Uterus (tissue), 3 donors: ENCODE measurements at regions not wholly inside any gene's neighbourhood (a gene's known extent, or its start where the extent isn't known, plus 50 kb on each side); places are given as distances from the start of the nearest gene placed in this dataset.
"Not testable (repeated sequence)": the region's sequence is repeated elsewhere in the genome, so short reads cannot be mapped to it uniquely, and the experiment has no call there.

ENCODE experiments used
- DNase-seq, 2 donors: peaks; one replicate each; pipeline ENCODE4 v3.0.0-alpha.2; 2019 to 2020
- H3K27ac ChIP-seq, 2 donors: fragments of 200-600 bp; sonication (generic); 1 replicate in 1 of 2; 2 replicates in 1 of 2; pipeline ENCODE4 v1.5.1; 2016 to 2018
- H3K27me3 ChIP-seq, 2 donors: fragments of 200-600 bp; sonication (generic); one replicate each; pipeline ENCODE4 v1.5.1; 2018 to 2019; ENCODE audit warnings: control low read depth in 1 of 2
- H3K36me3 ChIP-seq, 2 donors: fragments of 200-600 bp; sonication (generic); one replicate each; pipeline ENCODE4 v1.5.1; 2019; ENCODE audit warnings: control low read depth in 1 of 2
- H3K4me1 ChIP-seq, 2 donors: fragments of 200-600 bp; sonication (generic); one replicate each; pipeline ENCODE4 v1.5.1; 2018 to 2019; ENCODE audit warnings: control low read depth in 1 of 2
- H3K4me3 ChIP-seq, 2 donors: fragments of 200-600 bp; sonication (generic); 1 replicate in 1 of 2; 2 replicates in 1 of 2; pipeline ENCODE4 v1.5.1; 2018 to 2019; ENCODE audit warnings: mild to moderate bottlenecking in 1 of 2
- H3K9me3 ChIP-seq, 2 donors: fragments of 200-600 bp; sonication (generic); one replicate each; pipeline ENCODE4 v1.5.1; 2019; ENCODE audit warnings: control low read depth in 1 of 2
- POLR2A ChIP-seq, 2 donors: fragments of 450-650 bp; IDR thresholded peaks; one replicate each; pipeline ENCODE4 v1.6.1; 2016; ENCODE audit warnings: antibody characterized with exemption in 2 of 2, mild to moderate bottlenecking in 1 of 2, moderate library complexity in 1 of 2
- intact Hi-C: fragments of 100-400 bp; cut with DNase I; formaldehyde crosslinking; loops from one replicate; pipeline ENCODE4 v1.15.1; 2023; ENCODE audit warnings: low total_unique reads
- TF ChIP-seq, protein P1 (sequence below), 4 experiments: fragments of 200-600 bp in 2 of 4; fragments of 450-650 bp in 2 of 4; sonication (generic) in 2 of 4; IDR thresholded peaks; one replicate each; pipeline ENCODE4 v1.5.1; 2016 to 2019; ENCODE audit warnings: antibody characterized with exemption in 4 of 4, mild to moderate bottlenecking in 2 of 4, moderate library complexity in 1 of 4
- donor health status: DM: yes; HTN: yes; CAD: no.

DNA sequence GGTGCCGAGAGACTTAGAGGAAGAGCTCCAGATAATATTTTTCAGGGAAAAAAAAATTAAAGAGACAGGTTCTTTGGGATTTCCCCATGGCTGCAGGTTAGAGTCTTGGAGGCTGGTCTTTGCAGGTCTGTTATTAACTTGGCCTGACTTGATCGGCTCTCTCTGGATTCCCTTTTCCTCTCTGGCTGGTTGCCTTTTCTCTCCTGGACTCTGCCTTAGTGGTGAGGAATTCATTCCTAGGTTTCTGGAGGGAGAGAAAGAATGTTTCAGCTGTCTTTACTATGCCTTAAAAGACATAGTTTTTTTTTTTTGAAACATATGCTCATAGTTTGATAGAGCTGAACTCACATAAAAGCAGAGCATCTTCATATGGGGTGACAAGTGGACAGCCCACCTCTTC lies 336.3 kb downstream of the BMP4 start:
- Histone ChIP-seq H3K36me3 (no peaks in the 10 kb centered on the region), H3K9me3 (no peaks in the 10 kb centered on the region), H3K4me1 (no peaks in the 10 kb centered on the region), H3K4me3 (no peak overlapping the region), H3K27ac (peak overlapping the region; percentile 26 to 53), H3K27me3 (no peaks in the 10 kb centered on the region)
- no peak for DNase-seq
- TF ChIP-seq POLR2A (IDR thresholded peaks at IDR 0.05) = no peak
- TF ChIP-seq, protein P1, sequence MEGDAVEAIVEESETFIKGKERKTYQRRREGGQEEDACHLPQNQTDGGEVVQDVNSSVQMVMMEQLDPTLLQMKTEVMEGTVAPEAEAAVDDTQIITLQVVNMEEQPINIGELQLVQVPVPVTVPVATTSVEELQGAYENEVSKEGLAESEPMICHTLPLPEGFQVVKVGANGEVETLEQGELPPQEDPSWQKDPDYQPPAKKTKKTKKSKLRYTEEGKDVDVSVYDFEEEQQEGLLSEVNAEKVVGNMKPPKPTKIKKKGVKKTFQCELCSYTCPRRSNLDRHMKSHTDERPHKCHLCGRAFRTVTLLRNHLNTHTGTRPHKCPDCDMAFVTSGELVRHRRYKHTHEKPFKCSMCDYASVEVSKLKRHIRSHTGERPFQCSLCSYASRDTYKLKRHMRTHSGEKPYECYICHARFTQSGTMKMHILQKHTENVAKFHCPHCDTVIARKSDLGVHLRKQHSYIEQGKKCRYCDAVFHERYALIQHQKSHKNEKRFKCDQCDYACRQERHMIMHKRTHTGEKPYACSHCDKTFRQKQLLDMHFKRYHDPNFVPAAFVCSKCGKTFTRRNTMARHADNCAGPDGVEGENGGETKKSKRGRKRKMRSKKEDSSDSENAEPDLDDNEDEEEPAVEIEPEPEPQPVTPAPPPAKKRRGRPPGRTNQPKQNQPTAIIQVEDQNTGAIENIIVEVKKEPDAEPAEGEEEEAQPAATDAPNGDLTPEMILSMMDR (IDR thresholded peaks at IDR 0.05) = no peak
- intact Hi-C loops = no loop called here

DNA sequence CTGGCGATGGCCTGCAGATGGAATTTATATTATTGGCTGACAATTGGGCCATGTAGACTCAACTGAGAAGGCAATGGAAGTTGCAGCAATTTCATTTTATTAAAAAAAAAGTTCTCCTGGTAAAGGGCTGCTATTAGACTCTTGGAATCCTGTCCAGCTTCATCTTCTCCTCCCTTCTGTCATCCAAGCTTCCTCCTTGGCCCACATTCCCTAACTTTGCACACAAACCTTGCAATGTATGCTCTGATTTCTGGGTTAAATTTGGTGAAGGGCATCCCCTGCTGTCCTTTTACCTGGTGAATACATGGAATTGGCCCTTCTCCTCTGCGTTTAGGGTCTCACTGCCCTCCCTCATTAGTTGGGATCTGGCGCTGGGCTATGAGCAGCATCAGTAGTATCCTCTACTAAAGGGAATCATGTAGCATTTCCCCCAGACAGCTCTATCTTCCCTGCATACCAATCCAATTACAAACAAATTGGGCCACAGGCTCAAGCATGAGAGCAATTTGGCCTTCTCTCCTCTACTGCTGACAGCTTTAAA lies 336.9 kb downstream of the BMP4 start:
- no peak for TF ChIP-seq POLR2A (IDR thresholded peaks at IDR 0.05)
- TF ChIP-seq, protein P1 (IDR thresholded peaks at IDR 0.05) = no peak
- Histone ChIP-seq H3K4me1 (no peaks in the 10 kb centered on the region), H3K4me3 (no peak overlapping the region), H3K9me3 (no peaks in the 10 kb centered on the region), H3K27me3 (no peaks in the 10 kb centered on the region), H3K36me3 (no peaks in the 10 kb centered on the region), H3K27ac (peak overlapping the region; percentile 49 to 53)
- intact Hi-C loops = no loop called here
- DNase-seq = peak; percentile 15 to 19

DNA sequence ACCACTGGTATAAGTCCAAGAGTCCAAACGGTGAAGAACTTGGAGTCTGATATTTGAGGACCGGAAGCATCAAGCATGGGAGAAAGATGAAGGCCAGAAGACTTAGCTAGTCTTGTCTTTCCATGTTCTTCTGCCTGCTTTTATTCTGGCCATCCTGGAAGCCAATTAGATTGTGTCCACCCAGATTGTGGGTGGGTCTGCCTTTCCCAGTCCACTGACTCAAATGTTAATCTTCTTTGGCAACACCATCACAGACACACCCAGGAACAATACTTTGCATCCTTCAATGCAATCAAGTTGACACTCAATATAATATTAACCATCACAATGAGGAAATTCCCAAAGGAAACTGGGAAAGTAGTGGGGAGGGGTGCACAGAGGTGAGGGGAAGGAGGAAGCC lies 340.1 kb downstream of the BMP4 start:
- intact Hi-C loops, H3K4me1 ChIP-seq, H3K27me3 ChIP-seq, H3K36me3 ChIP-seq, H3K9me3 ChIP-seq, DNase-seq, H3K27ac ChIP-seq, H3K4me3 ChIP-seq: not testable (repeated sequence)

DNA sequence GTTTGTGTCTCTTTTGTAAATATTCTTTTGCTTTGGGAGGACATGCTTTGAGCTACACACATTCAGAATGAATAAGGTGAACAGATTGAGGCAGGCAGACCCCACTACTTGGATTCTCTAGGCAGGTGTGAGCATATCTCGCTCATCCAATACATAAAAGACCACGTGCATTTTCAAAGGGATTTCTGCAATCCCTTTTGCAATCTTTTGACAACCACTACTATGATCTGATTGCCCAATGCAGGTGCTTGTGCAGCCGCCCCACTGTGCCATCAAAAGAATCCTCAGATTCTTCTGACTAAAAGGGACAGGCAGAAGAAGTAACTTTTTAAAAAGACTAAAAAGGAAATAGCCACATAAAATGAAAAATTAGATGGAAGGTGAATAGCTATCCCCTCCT lies 341.4 kb downstream of the BMP4 start:
- no peak overlapping the region for H3K27ac ChIP-seq
- TF ChIP-seq POLR2A (IDR thresholded peaks at IDR 0.05) = no peak
- TF ChIP-seq, protein P1 (IDR thresholded peaks at IDR 0.05) = no peak
- intact Hi-C loops = no loop called here
- H3K4me3 ChIP-seq = no peak overlapping the region
- no peaks in the 10 kb centered on the region for H3K4me1 ChIP-seq
- no peaks in the 10 kb centered on the region for H3K36me3 ChIP-seq
- DNase-seq = no peak
- H3K27me3 ChIP-seq = no peaks in the 10 kb centered on the region
- no peaks in the 10 kb centered on the region for H3K9me3 ChIP-seq

DNA sequence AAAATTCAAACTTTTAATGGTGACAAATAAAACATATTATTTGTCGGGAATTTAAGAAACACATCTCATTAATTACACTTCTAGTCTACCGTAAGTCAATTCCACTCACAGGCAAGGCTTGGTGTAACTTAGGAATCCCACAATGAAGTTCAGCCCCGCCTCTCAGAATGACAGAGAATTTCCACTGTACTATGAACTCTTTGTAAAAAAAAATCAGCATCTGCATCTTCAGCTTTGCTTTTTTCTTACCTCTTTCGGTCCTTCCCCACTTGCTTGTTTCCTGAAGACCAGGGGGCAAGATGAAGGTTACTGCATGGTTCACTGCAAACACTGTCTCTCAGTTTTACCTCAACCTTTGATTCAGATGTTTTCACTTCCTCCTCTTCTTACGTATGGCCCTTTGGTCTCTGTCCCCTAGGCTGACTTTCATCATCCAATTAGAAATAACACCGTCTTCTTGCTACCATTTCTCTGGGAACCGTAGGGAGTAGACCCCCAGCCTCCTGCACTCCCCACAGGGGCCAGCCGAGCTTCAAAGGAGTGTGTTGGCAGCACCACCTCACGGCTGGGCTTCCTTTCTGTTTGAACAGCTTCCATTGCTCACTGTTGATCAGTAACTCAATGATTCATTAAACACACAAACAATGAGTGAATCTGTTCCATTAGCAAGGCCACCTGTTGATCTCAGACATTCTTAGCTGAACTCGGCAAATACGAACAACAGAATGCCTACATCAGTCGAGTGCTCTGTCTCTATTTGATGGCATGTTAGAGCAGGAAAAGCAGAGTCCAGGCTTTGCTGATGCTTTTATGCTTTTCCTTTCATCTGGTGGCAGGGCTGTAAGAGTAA lies 343.0 kb downstream of the BMP4 start:
- Histone ChIP-seq H3K4me1 (no peaks in the 10 kb centered on the region), H3K27ac (no peak overlapping the region), H3K36me3 (no peaks in the 10 kb centered on the region), H3K27me3 (no peaks in the 10 kb centered on the region), H3K9me3 (no peaks in the 10 kb centered on the region), H3K4me3 (no peak overlapping the region)
- intact Hi-C loops = no loop called here
- TF ChIP-seq, protein P1 (IDR thresholded peaks at IDR 0.05) = no peak
- TF ChIP-seq POLR2A (IDR thresholded peaks at IDR 0.05) = no peak
- DNase-seq = no peak
